HG03378 (cell line): ENCODE measurements at regions not wholly inside any gene's neighbourhood (a gene's known extent, or its start where the extent isn't known, plus 50 kb on each side); places are given as distances from the start of the nearest gene placed in this dataset.

ENCODE experiments used
- ATAC-seq: cut with Tn5 transposase; IDR thresholded peaks from one replicate; pipeline ENCODE4 v1.9.1; 2021; ENCODE audit warnings: mild to moderate bottlenecking, moderate library complexity; ENCODE audit not compliant: unreplicated experiment

GRCh38 chr11:11081288-11081687, 223.4 kb upstream of the ZBED5 start:
- no peak for ATAC-seq

DNA sequence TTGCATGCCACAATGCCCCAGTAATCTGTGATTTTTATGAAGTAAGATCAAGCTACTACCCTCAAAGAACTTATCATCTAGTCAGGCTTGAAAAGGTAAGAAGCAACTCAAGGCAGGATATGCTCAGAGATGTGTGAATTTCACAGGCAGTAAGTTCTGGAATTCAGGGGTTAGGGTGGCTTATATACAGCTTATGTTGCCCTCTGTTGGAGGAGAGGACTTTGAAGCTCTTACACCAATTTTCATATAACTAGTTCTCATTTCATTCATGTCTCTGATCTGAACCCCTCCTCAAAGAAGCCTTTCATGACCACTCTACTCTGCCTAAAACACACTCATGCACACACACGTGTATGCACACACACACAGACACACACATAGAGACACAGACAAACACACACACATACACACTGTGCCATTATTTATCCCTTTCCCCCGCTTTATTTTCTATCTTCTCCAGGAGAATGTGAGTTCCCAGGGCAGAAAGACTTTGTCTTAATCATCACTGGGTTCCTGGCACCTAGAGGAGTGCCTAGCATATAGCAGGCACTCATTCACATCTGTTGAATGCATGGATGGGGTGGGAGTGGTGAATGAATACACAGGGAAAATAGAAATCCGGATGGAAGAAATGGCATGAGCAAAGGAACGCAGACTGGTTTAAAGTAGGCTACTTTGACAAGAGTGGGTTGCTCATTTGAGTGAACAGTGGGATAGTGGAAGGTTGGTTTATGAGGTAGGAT, 220.7 kb upstream of the ZBED5 start:
- ATAC-seq: no peak

- no peak for ATAC-seq
Measured at GRCh38 chr11:11077898-11078297, 220.0 kb upstream of the ZBED5 start.

GRCh38 chr11:11076879-11077278, 219.0 kb upstream of the ZBED5 start:
- no peak for ATAC-seq

DNA sequence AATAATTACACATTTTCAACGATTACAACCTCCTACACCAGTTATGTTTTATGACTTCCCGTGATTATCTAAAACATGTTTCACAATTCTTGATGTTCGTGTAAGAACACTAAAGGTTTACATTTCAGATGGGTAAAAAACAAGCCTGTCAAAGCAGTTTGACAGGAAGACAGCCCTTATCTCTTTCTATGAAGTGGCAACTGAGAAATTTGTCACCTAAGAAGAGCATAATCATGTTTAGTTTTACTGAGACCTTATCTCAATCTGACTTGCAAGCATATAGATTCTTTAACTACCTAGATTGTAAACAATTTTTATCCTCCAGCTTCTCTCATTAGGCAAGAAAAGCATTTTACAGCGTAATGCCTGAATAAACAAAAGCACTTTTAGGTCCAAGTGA, 218.4 kb upstream of the ZBED5 start:
- no peak for ATAC-seq

DNA sequence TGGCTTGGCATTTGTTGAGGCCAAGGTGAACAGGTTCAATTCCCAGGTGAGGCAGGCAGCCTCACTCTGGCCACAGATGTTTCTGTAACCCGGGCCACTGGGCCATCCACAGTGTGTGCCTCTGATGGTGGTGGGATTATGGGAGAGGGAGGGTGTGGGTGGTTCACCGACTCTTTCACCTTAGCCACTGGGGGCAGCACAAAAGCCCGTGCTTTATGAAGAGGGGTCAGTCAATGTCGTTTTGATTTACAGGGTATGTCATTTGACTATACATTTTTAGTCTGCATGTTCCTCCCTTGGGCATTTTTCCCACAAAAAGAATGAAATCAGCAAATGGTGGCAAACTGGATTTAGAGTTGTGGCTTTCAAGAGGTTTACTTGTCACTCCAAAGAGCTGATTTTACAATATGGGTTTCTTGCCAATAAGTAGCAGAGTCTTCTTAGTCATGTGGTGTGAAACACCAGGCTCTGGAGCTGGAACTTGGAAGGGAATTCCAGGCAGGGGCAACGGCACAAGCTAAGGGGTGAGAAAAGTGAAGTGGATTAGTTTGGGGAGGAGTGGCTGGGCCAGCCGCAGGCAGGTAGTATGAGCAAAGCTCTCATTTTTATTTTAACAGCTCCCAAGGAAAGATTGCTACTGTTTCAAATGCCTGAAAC, 217.8 kb upstream of the ZBED5 start:
- ATAC-seq: no peak

- no peak for ATAC-seq
Measured at GRCh38 chr11:11074686-11075335, 217.0 kb upstream of the ZBED5 start.

GRCh38 chr11:11073996-11074395, 216.1 kb upstream of the ZBED5 start:
- ATAC-seq: no peak

GRCh38 chr11:11072067-11072466, 214.2 kb upstream of the ZBED5 start:
- no peak for ATAC-seq

GRCh38 chr11:11071486-11071885, 213.6 kb upstream of the ZBED5 start:
- no peak for ATAC-seq

GRCh38 chr11:11070976-11071375, 213.1 kb upstream of the ZBED5 start:
- no peak for ATAC-seq

GRCh38 chr11:11069841-11070835, 212.3 kb upstream of the ZBED5 start:
- ATAC-seq: no peak

- ATAC-seq: no peak
Measured at GRCh38 chr11:11068113-11068512, 210.3 kb upstream of the ZBED5 start.

DNA sequence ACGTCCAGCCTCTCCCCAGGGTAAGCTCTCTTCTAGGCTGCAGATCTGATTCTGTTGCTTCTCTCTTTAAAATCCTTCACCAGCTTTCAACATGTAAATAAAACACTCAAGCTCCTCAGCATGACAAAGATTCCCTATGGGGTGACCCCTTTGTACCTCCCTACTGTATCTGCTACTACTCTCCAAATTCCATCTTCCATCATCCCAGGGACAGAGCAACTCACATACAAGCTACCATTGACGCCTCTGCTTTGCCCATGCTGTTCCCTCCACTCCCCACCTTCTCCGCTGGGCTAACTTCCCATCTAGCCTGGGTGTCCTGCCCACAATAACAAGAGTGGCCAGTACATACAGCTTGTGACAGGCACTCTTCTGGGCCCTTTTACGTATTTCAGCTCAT, 207.5 kb upstream of the ZBED5 start:
- no peak for ATAC-seq

DNA sequence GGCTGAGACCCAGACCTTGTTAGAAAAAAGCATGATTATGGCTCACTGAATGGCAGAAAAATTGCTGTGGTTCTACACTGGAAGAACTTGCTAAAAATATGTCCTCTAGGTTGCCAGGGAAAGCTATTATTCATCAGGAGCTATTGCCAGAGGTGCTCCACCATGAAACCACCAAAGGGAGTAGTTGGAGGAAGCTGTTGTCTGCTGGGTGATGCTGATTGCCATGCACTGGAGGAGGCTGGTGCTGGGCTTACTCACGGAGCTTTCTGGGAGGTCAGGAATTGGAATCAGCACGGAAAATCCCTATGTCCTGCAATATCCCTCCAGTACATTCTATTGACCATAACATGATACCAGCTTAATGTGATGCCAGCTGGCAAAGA, 199.6 kb upstream of the ZBED5 start:
- no peak for ATAC-seq

DNA sequence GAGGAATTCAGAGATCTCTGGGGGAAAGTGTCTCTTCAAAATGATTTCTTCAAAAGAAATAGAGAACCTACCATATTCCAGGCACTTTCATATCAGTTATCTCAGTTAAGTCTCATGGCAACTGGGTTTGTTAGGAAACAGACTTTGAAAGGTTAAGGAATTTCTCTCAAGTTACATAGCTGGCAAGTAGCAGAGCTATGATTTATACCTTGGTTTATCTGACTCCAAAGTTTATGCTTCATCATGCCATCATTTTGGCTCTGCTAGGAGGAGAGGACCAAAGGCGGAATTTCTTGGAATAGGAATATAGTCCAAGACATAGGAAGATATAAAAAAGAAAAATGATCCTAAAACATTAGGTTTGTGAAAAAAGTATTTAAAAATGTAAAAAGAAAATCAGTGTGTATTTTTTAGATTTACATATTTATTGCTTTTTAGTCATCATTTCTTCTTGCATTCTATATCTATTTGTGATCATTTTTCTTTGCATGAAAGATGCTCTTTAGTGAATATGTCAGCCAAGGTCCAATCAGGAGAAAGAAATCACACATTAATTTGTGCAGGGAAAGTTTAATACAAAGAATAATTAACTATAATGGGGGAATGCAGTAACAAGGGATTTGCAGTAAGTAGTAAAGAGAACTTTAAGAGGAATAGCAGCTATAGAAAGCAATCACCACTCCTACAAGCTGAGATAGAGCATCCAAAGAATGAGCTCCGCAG, 199.1 kb upstream of the ZBED5 start:
- ATAC-seq: no peak

DNA sequence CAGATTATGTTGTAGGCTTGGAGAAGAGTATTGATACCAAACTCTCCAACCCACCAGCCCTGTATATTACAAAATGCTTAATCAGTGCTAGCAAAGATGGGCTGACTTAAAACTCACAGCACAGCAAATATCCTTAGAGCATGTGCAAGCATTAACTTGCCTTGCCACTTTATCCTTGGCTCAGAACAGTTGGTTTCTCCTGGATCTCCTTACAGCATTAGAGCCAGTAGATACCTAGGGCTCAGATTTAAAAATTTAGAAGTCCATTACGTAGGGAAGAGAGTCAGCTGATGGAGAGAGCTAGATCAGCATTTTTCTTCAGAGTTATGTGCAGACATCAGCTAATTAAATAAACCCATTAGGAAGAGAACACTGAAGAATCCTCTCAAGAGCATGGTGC, 198.5 kb upstream of the ZBED5 start:
- ATAC-seq: no peak

GRCh38 chr11:11047851-11048610, 190.2 kb upstream of the ZBED5 start:
- no peak for ATAC-seq

- no peak for ATAC-seq
Measured at GRCh38 chr11:11046781-11047180, 188.9 kb upstream of the ZBED5 start.
